ENCODE measurements at regions not wholly inside any gene's neighbourhood (a gene's known extent, or its start where the extent isn't known, plus 50 kb on each side); places are given as distances from the start of the nearest gene placed in this dataset.

DNA sequence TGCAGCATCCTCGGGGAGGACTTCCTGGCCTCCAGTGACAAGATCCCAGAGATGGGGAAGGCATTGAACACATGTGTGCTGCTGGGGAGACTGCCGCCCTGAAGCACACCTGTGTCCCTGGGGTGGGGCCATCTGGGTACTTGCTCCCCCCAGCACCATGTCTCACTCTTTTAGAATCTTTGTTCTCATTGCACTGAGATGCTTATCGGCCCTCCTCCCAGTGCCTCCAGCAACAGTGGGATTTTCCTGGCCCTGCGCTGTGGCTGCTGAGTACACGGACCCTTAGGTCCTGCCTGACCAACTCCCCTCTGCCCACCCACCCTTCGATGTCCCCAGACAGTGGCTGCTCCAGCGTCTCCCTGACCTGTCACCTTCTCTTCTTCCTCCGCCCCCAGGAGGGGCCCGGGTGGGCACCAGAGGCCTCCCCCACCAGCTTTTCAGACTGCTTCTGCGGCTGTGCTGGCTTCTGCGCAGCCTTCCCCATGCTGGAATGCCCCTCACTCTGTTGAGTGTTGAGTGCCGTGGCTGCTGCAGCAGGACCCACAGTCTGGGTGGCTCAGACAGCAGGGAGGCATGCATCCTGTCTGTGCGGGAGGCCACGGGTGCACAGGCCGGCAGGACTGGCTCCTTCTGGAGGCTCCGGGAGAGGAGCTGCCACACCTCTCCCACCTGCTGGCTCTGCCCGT lies 145.9 kb upstream of the IRX2 start:
- H3K27me3 ChIP-seq (ENCODE audit: control insufficient read depth in 2 of 2, insufficient read depth in 2 of 2, low read length in 2 of 2) = peaks cover 2 to 15% of the 10 kb centered on the region in 2 experiments; a peak in 3 of 5 replicates
- H3K36me3 ChIP-seq (ENCODE audit: control insufficient read depth, insufficient read depth, low read length) = no peaks in the 10 kb centered on the region
- whole genome bisulfite sequencing (ENCODE audit: insufficient coverage, low coverage, missing lambda C conversion rate) = 1% methylated on average over 15 of the region's 17 CpGs
- no peak for DNase-seq (ENCODE audit: extremely low read depth in 1 of 4, low spot score in 3 of 4)
- ChIA-PET CTCF (ENCODE audit: low intra/inter-chr PET ratio) (no interaction called here), POLR2A (no interaction called here)
- no peak overlapping the region for H3K9ac ChIP-seq (ENCODE audit: insufficient read depth in 1 of 2, low read depth in 2 of 2, low read length in 2 of 2)
- TF ChIP-seq, protein P1, sequence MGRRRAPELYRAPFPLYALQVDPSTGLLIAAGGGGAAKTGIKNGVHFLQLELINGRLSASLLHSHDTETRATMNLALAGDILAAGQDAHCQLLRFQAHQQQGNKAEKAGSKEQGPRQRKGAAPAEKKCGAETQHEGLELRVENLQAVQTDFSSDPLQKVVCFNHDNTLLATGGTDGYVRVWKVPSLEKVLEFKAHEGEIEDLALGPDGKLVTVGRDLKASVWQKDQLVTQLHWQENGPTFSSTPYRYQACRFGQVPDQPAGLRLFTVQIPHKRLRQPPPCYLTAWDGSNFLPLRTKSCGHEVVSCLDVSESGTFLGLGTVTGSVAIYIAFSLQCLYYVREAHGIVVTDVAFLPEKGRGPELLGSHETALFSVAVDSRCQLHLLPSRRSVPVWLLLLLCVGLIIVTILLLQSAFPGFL (CRISPR knock-in tag; IDR thresholded peaks at IDR 0.05) = no peak
- TF ChIP-seq PRMT5 (CRISPR knock-in tag; IDR thresholded peaks at IDR 0.05) (no peak), ZNF282 (CRISPR knock-in tag; IDR thresholded peaks at IDR 0.05) (no peak), ZNF384 (IDR thresholded peaks at IDR 0.05; ENCODE audit: low read depth, low read length) (no peak), DIDO1 (tag; IDR thresholded peaks at IDR 0.05; ENCODE audit: low read depth) (no peak), CXXC5 (CRISPR knock-in tag; IDR thresholded peaks at IDR 0.05) (no peak), RCOR1 (IDR thresholded peaks at IDR 0.05; ENCODE audit: borderline replicate concordance in 1 of 2, low read depth in 2 of 2, low read length in 2 of 2) (no peak), PPARD (CRISPR knock-in tag; IDR thresholded peaks at IDR 0.05) (no peak), KHSRP (IDR thresholded peaks at IDR 0.05) (no peak)
- TF ChIP-seq, protein P2, sequence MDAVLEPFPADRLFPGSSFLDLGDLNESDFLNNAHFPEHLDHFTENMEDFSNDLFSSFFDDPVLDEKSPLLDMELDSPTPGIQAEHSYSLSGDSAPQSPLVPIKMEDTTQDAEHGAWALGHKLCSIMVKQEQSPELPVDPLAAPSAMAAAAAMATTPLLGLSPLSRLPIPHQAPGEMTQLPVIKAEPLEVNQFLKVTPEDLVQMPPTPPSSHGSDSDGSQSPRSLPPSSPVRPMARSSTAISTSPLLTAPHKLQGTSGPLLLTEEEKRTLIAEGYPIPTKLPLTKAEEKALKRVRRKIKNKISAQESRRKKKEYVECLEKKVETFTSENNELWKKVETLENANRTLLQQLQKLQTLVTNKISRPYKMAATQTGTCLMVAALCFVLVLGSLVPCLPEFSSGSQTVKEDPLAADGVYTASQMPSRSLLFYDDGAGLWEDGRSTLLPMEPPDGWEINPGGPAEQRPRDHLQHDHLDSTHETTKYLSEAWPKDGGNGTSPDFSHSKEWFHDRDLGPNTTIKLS (IDR thresholded peaks at IDR 0.05; ENCODE audit: borderline replicate concordance, low read depth) = no peak
- H3K79me2 ChIP-seq (ENCODE audit: control insufficient read depth, insufficient read depth, low read length) = no peaks in the 10 kb centered on the region
- no peak for FAIRE-seq
- H3K9me1 ChIP-seq (ENCODE audit: control insufficient read depth, insufficient read depth, low read length) = no peaks in the 10 kb centered on the region
- in situ Hi-C loops (cut with MboI) (no loop called here), intact Hi-C loops (cut with micrococcal nuclease) (no loop called here)
- no peak overlapping the region for H3K4me3 ChIP-seq
- no peak overlapping the region for H2AFZ ChIP-seq (ENCODE audit: low read depth, low read length)
- 0 out of 2 replicates have a peak, but pooled peaks cover under 1% of the 10 kb centered on the region for H4K20me1 ChIP-seq (replicated peaks; ENCODE audit: control insufficient read depth, insufficient read depth, low read length)
- H3K9me3 ChIP-seq (replicated peaks; ENCODE audit: control insufficient read depth, insufficient read depth, low read depth, low read length) = no peaks in the 10 kb centered on the region
- ATAC-seq = no peak
- no peak overlapping the region for H3K27ac ChIP-seq (ENCODE audit: extremely low read depth, low read depth, low read length)
- BruUV-seq (replicated peaks) = no TSS peak
- no peaks in the 10 kb centered on the region for H3K4me1 ChIP-seq (replicated peaks in 1 of 2; ENCODE audit: control insufficient read depth in 2 of 2, insufficient read depth in 2 of 2, low read length in 2 of 2)
- no peak overlapping the region for H3K4me2 ChIP-seq (ENCODE audit: insufficient read depth, low read length)
